ENCODE measurements at regions not wholly inside any gene's neighbourhood (a gene's known extent, or its start where the extent isn't known, plus 50 kb on each side); places are given as distances from the start of the nearest gene placed in this dataset.

DNA sequence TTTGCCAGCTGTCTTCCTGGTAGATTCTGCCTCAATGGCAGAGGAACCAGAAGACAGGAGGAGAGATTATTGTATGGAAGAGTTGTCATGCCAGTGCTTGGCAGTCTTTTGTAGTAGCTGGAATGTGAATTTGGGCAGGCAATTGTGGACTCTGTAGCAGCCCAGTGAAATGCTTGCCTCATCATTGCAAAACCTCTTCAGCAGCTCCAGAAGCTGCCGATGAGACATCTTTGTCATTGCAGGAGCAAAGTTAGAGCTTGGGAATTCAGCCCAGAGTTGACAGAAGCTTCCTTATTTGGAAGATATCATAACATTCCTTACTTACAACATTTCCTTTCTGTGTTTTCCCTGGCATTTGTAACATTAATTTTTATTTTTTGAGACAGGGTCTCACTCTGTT lies 1250.9 kb downstream of the CDY2B start:
- TF ChIP-seq, protein P1, sequence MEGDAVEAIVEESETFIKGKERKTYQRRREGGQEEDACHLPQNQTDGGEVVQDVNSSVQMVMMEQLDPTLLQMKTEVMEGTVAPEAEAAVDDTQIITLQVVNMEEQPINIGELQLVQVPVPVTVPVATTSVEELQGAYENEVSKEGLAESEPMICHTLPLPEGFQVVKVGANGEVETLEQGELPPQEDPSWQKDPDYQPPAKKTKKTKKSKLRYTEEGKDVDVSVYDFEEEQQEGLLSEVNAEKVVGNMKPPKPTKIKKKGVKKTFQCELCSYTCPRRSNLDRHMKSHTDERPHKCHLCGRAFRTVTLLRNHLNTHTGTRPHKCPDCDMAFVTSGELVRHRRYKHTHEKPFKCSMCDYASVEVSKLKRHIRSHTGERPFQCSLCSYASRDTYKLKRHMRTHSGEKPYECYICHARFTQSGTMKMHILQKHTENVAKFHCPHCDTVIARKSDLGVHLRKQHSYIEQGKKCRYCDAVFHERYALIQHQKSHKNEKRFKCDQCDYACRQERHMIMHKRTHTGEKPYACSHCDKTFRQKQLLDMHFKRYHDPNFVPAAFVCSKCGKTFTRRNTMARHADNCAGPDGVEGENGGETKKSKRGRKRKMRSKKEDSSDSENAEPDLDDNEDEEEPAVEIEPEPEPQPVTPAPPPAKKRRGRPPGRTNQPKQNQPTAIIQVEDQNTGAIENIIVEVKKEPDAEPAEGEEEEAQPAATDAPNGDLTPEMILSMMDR (IDR thresholded peaks at IDR 0.05): no peak
- TF ChIP-seq, protein P2, sequence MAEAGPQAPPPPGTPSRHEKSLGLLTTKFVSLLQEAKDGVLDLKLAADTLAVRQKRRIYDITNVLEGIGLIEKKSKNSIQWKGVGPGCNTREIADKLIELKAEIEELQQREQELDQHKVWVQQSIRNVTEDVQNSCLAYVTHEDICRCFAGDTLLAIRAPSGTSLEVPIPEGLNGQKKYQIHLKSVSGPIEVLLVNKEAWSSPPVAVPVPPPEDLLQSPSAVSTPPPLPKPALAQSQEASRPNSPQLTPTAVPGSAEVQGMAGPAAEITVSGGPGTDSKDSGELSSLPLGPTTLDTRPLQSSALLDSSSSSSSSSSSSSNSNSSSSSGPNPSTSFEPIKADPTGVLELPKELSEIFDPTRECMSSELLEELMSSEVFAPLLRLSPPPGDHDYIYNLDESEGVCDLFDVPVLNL (CRISPR knock-in tag; IDR thresholded peaks at IDR 0.05; ENCODE audit: borderline replicate concordance, low read depth): no peak
- no peak for TF ChIP-seq TEAD4 (CRISPR knock-in tag; IDR thresholded peaks at IDR 0.05)
- TF ChIP-seq, protein P3, sequence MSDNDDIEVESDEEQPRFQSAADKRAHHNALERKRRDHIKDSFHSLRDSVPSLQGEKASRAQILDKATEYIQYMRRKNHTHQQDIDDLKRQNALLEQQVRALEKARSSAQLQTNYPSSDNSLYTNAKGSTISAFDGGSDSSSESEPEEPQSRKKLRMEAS (CRISPR knock-in tag; IDR thresholded peaks at IDR 0.05): no peak
- TF ChIP-seq NFYB (CRISPR knock-in tag; conservative IDR thresholded peaks at IDR 0.05; ENCODE audit: low read depth): no peak
- TF ChIP-seq, protein P4, sequence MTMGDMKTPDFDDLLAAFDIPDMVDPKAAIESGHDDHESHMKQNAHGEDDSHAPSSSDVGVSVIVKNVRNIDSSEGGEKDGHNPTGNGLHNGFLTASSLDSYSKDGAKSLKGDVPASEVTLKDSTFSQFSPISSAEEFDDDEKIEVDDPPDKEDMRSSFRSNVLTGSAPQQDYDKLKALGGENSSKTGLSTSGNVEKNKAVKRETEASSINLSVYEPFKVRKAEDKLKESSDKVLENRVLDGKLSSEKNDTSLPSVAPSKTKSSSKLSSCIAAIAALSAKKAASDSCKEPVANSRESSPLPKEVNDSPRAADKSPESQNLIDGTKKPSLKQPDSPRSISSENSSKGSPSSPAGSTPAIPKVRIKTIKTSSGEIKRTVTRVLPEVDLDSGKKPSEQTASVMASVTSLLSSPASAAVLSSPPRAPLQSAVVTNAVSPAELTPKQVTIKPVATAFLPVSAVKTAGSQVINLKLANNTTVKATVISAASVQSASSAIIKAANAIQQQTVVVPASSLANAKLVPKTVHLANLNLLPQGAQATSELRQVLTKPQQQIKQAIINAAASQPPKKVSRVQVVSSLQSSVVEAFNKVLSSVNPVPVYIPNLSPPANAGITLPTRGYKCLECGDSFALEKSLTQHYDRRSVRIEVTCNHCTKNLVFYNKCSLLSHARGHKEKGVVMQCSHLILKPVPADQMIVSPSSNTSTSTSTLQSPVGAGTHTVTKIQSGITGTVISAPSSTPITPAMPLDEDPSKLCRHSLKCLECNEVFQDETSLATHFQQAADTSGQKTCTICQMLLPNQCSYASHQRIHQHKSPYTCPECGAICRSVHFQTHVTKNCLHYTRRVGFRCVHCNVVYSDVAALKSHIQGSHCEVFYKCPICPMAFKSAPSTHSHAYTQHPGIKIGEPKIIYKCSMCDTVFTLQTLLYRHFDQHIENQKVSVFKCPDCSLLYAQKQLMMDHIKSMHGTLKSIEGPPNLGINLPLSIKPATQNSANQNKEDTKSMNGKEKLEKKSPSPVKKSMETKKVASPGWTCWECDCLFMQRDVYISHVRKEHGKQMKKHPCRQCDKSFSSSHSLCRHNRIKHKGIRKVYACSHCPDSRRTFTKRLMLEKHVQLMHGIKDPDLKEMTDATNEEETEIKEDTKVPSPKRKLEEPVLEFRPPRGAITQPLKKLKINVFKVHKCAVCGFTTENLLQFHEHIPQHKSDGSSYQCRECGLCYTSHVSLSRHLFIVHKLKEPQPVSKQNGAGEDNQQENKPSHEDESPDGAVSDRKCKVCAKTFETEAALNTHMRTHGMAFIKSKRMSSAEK (CRISPR knock-in tag; IDR thresholded peaks at IDR 0.05; ENCODE audit: borderline replicate concordance): no peak
